SK-N-SH treated with all-trans-retinoic acid at 6 μM for 48 hours (cell line): ENCODE measurements at regions not wholly inside any gene's neighbourhood (a gene's known extent, or its start where the extent isn't known, plus 50 kb on each side); places are given as distances from the start of the nearest gene placed in this dataset.

ENCODE experiments used
- ARNTL ChIP-seq: fragments of 450-650 bp; formaldehyde crosslinking; IDR thresholded peaks from 2 replicates; pipeline ENCODE4 v1.5.0; 2020; ENCODE audit warnings: low read depth, mild to moderate bottlenecking, moderate library complexity, borderline replicate concordance
- CSDC2 ChIP-seq: fragments of 250-450 bp; sonication (Bioruptor Pico); IDR thresholded peaks from 2 replicates; pipeline ENCODE4 v1.5.0; 2020; ENCODE audit warnings: mild to moderate bottlenecking, moderate library complexity
- PATZ1 ChIP-seq: fragments of 250-450 bp; sonication (Bioruptor Pico); IDR thresholded peaks from 2 replicates; pipeline ENCODE4 v1.8.0; 2020; ENCODE audit warnings: mild to moderate bottlenecking, moderate library complexity, borderline replicate concordance
- RARB ChIP-seq: fragments of 250-450 bp; sonication (Bioruptor Pico); IDR thresholded peaks from 2 replicates; pipeline ENCODE4 v1.8.0; 2021; ENCODE audit warnings: mild to moderate bottlenecking, moderate library complexity
- SNAI2 ChIP-seq: fragments of 250-450 bp; sonication (Bioruptor Pico); IDR thresholded peaks from 2 replicates; pipeline ENCODE4 v1.5.0; 2020; ENCODE audit warnings: mild to moderate bottlenecking, moderate library complexity
- TOX ChIP-seq: fragments of 250-450 bp; sonication (Bioruptor Pico); IDR thresholded peaks from 2 replicates; pipeline ENCODE4 v1.8.0; 2021; ENCODE audit warnings: mild to moderate bottlenecking, moderate library complexity, borderline replicate concordance
- ZNF70 ChIP-seq: fragments of 450-650 bp; formaldehyde crosslinking; IDR thresholded peaks from 2 replicates; pipeline ENCODE4 v1.5.0; 2020; ENCODE audit warnings: mild to moderate bottlenecking, moderate library complexity
- TF ChIP-seq, protein P1 (sequence below): fragments of 250-450 bp; sonication (Bioruptor Pico); IDR thresholded peaks from 2 replicates; pipeline ENCODE4 v1.8.0; 2021; ENCODE audit warnings: low read depth, mild to moderate bottlenecking, moderate library complexity, borderline replicate concordance

GRCh38 chr2:41420872-41421271, 626.9 kb upstream of the PKDCC start:
- TF ChIP-seq, protein P1, sequence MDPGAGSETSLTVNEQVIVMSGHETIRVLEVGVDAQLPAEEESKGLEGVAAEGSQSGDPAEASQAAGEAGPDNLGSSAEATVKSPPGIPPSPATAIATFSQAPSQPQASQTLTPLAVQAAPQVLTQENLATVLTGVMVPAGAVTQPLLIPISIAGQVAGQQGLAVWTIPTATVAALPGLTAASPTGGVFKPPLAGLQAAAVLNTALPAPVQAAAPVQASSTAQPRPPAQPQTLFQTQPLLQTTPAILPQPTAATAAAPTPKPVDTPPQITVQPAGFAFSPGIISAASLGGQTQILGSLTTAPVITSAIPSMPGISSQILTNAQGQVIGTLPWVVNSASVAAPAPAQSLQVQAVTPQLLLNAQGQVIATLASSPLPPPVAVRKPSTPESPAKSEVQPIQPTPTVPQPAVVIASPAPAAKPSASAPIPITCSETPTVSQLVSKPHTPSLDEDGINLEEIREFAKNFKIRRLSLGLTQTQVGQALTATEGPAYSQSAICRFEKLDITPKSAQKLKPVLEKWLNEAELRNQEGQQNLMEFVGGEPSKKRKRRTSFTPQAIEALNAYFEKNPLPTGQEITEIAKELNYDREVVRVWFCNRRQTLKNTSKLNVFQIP (CRISPR knock-in tag), result no peak
- TF ChIP-seq ZNF70 (no peak), ARNTL (CRISPR knock-in tag) (no peak), PATZ1 (CRISPR knock-in tag) (no peak), CSDC2 (CRISPR knock-in tag) (no peak), RARB (CRISPR knock-in tag) (no peak), TOX (CRISPR knock-in tag) (no peak), SNAI2 (no peak)
